ENCODE measurements at regions not wholly inside any gene's neighbourhood (a gene's known extent, or its start where the extent isn't known, plus 50 kb on each side); places are given as distances from the start of the nearest gene placed in this dataset.

- no peak for TF ChIP-seq CTCF (IDR thresholded peaks at IDR 0.05; ENCODE audit: low read length)
- no peak for TF ChIP-seq EZH2phosphoT487 (IDR thresholded peaks at IDR 0.05; ENCODE audit: low read length)
Measured at GRCh38 chr6:169024047-169024660, 229.5 kb downstream of the THBS2 start.
